CD4-positive, CD25-positive, alpha-beta regulatory T cell (primary cell): ENCODE measurements at regions not wholly inside any gene's neighbourhood (a gene's known extent, or its start where the extent isn't known, plus 50 kb on each side); places are given as distances from the start of the nearest gene placed in this dataset.

Source experiments
- ATAC-seq, 2 donors: fragments of 150-1000 bp; cut with Tn5 transposase; one replicate each; pipeline ENCODE4 v1.10.0; 2021; ENCODE audit warnings: low read depth in 2 of 2, moderate number of reproducible peaks in 2 of 2, moderate library complexity in 1 of 2
- DNase-seq, 3 donors: peaks; one replicate each; pipeline versions ENCODE4 v3.0.0 to v3.0.0-alpha.2; 2012 to 2022; ENCODE audit warnings: mixed read lengths in 1 of 3
- H3K27ac ChIP-seq: one replicate; pipeline ENCODE4 v1.7.0; 2013; ENCODE audit warnings: mild to moderate bottlenecking, low read length; ENCODE audit not compliant: insufficient read depth, poor library complexity, severe bottlenecking
- H3K27me3 ChIP-seq: one replicate; pipeline ENCODE4 v1.7.0; 2013; ENCODE audit warnings: low read length; ENCODE audit not compliant: control insufficient read depth, insufficient read depth
- H3K36me3 ChIP-seq: one replicate; pipeline ENCODE4 v1.7.0; 2013; ENCODE audit warnings: mild to moderate bottlenecking, low read length, moderate library complexity; ENCODE audit not compliant: control insufficient read depth, insufficient read depth
- H3K4me1 ChIP-seq: 2 replicates; pipeline ENCODE4 v1.7.0; 2013; ENCODE audit warnings: mild to moderate bottlenecking, low read length; ENCODE audit not compliant: insufficient read depth, control insufficient read depth, poor library complexity, severe bottlenecking
- H3K4me3 ChIP-seq: one replicate; pipeline ENCODE4 v1.7.0; 2013; ENCODE audit warnings: low read depth, mild to moderate bottlenecking, low read length, moderate library complexity
- H3K9me3 ChIP-seq, 2 experiments: 1 replicate in 1 of 2; 2 replicates in 1 of 2; pipeline ENCODE4 v1.7.0; 2013; ENCODE audit warnings: low read length in 2 of 2, mild to moderate bottlenecking in 1 of 2, moderate library complexity in 1 of 2; ENCODE audit not compliant: control insufficient read depth in 2 of 2
- H3K27ac Mint-ChIP-seq, 3 donors: one replicate each; pipeline ENCODE4 v1.8.0; 2020 to 2022; ENCODE audit warnings: mild to moderate bottlenecking in 3 of 3, mixed read lengths in 3 of 3, moderate library complexity in 2 of 3
- H3K27me3 Mint-ChIP-seq: one replicate; pipeline ENCODE4 v1.8.0; 2022; ENCODE audit warnings: mild to moderate bottlenecking, mixed read lengths
- H3K36me3 Mint-ChIP-seq: one replicate; pipeline ENCODE4 v1.8.0; 2020; ENCODE audit warnings: mixed read lengths
- H3K4me1 Mint-ChIP-seq, 4 donors: one replicate each; pipeline ENCODE4 v1.8.0; 2020 to 2022; ENCODE audit warnings: mixed read lengths in 4 of 4, mild to moderate bottlenecking in 1 of 4
- H3K4me3 Mint-ChIP-seq, 4 donors: one replicate each; pipeline ENCODE4 v1.8.0; 2020 to 2022; ENCODE audit warnings: mild to moderate bottlenecking in 4 of 4, mixed read lengths in 4 of 4, moderate library complexity in 3 of 4
- H3K9me3 Mint-ChIP-seq, 7 donors: one replicate each; pipeline ENCODE4 v1.8.0; 2020 to 2022; ENCODE audit warnings: mixed read lengths in 7 of 7, mild to moderate bottlenecking in 3 of 7, moderate library complexity in 2 of 7

DNA sequence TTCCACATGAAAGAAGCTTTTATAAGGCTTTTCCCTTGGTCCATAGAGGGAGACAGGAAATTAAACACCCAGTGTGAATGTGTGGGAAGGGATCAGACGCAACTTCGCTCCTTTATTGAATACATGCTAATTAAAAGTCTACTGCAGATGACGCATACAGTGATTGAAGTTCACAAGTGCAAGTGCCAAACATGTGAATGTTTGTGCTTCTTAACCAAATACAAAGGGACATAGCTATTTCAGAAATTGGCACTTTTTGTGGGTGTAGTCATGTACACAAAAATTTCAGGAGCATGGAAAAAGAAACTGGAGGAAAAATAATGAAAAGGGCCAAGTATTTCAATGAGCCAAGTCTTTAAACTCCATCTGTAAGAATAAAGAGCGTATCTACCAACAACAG lies 283.7 kb downstream of the SKAP2 start:
- Histone ChIP-seq H3K9me3 (no peaks in the 10 kb centered on the region), H3K36me3 (no peaks in the 10 kb centered on the region), H3K27me3 (peaks cover 4% of the 10 kb centered on the region), H3K4me3 (no peak overlapping the region), H3K27ac (no peak overlapping the region), H3K4me1 (no peaks in the 10 kb centered on the region)
- Mint-ChIP-seq H3K27me3 (peaks cover 10% of the 10 kb centered on the region), H3K4me3 (no peak overlapping the region), H3K27ac (no peak overlapping the region), H3K36me3 (no peaks in the 10 kb centered on the region), H3K4me1 (no peaks in the 10 kb centered on the region), H3K9me3 (peaks cover 0 to 2% (median 0%) of the 10 kb centered on the region in 7 donors)
- ATAC-seq (no peak), DNase-seq (no peak)

DNA sequence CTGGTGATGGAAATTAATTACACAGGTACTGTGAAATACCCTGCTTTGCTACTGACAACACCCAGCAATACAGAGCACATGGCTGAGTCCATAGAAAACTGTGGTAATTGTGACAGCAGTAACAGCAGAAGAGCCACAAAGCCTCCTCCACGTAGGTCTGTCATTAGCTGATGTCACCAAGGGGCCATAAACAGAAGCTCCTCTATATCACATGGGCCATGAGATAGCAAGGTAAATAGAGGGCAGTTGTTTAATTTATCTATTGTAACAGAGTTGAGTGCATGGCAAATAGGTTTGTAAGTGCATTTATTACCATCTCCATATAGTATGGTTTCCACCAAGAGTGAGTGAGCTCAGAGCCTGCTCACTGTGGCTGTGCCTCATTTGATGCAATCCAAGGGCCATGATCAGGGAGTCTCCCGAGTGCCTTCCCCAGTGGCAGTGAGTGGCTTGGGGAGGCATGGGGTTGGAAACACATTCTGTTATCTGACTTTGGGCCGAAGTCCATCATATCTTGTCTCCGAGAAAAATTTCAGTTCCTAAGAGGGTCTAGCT lies 281.2 kb downstream of the SKAP2 start:
- no peak overlapping the region for H3K4me3 Mint-ChIP-seq

DNA sequence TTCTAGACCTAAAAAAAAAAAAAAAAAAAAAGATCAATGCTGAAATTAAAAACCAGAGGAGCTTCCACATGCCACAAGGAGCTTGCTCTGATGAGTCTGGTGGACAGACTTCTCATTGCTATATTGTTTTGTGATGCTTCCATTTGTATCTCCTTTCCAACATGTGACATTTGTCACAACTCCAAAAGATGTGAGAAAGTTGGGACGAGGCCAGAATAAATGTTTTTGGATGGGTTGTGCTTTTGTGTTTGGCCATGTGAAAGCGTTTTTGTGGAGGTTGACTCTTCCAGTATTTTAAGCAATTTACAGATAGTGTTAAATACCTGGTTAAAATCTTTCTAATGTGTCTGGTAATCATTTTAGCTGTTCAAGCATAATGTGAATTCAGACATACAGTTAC lies 280.1 kb downstream of the SKAP2 start:
- H3K9me3 Mint-ChIP-seq: peaks cover 0 to 2% (median 0%) of the 10 kb centered on the region in 7 donors
- Histone ChIP-seq H3K9me3 (no peaks in the 10 kb centered on the region), H3K4me1 (no peaks in the 10 kb centered on the region), H3K4me3 (no peak overlapping the region), H3K27me3 (peaks cover 4% of the 10 kb centered on the region), H3K36me3 (no peaks in the 10 kb centered on the region), H3K27ac (no peak overlapping the region)
- H3K27ac Mint-ChIP-seq: no peak overlapping the region
- no peak for ATAC-seq
- no peak for DNase-seq
- peaks cover 0 to 2% (median 0%) of the 10 kb centered on the region in 4 donors for H3K4me1 Mint-ChIP-seq
- no peak overlapping the region for H3K4me3 Mint-ChIP-seq
- H3K27me3 Mint-ChIP-seq: peaks cover 15% of the 10 kb centered on the region
- H3K36me3 Mint-ChIP-seq: no peaks in the 10 kb centered on the region

More for the DNA sequence above, 281.2 kb downstream of the SKAP2 start:
- Mint-ChIP-seq H3K27me3 (peaks cover 8% of the 10 kb centered on the region), H3K36me3 (no peaks in the 10 kb centered on the region), H3K9me3 (peaks cover 0 to 2% (median 0%) of the 10 kb centered on the region in 7 donors), H3K27ac (no peak overlapping the region), H3K4me1 (peaks cover 0 to 2% (median 0%) of the 10 kb centered on the region in 4 donors)
- no peak for DNase-seq
- Histone ChIP-seq H3K4me1 (no peaks in the 10 kb centered on the region), H3K4me3 (no peak overlapping the region), H3K27ac (no peak overlapping the region), H3K27me3 (peaks cover 4% of the 10 kb centered on the region), H3K36me3 (no peaks in the 10 kb centered on the region), H3K9me3 (no peaks in the 10 kb centered on the region)
- ATAC-seq: no peak

DNA sequence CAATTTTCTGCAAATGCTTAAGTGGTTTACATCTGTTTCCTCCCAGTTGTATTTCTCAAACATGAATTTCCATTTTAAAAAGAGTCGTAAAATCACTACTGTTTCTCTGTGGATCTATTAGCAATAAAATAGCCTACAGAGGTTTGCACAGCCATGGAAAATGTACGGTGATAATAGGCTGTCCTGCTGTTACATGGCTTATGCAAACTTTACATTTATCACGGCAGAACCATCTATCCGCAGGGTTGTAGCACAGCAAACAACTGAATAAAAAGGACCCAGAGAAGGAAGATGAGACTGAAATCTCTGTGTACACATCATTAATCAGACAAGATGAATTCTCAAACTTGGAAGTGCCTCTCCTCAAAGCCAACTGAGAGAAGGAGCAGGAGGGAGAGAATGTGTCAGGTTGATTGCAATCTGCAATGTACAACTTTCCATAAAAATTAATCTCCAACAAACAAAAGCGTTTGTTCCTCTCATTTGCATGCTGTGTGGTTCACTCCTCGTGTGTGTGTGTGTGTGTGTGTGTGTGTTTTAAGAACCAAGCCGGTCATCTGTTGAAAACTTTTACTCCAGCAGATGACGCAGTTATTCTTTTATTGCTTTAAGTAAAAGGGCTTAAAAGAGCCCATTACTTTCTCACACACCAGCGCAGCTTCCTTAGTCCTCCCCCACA lies 279.3 kb downstream of the SKAP2 start:
- Histone ChIP-seq H3K36me3 (no peaks in the 10 kb centered on the region), H3K9me3 (no peaks in the 10 kb centered on the region), H3K4me3 (no peak overlapping the region), H3K4me1 (no peaks in the 10 kb centered on the region), H3K27me3 (peaks cover 9% of the 10 kb centered on the region), H3K27ac (no peak overlapping the region)
- H3K27ac Mint-ChIP-seq: no peak overlapping the region
- H3K4me3 Mint-ChIP-seq: no peak overlapping the region
- DNase-seq (no peak), ATAC-seq (no peak)
- H3K4me1 Mint-ChIP-seq: peaks cover 0 to 2% (median 0%) of the 10 kb centered on the region in 4 donors
- H3K27me3 Mint-ChIP-seq: peaks cover 17% of the 10 kb centered on the region
- no peaks in the 10 kb centered on the region for H3K36me3 Mint-ChIP-seq
- H3K9me3 Mint-ChIP-seq: no peaks in the 10 kb centered on the region

DNA sequence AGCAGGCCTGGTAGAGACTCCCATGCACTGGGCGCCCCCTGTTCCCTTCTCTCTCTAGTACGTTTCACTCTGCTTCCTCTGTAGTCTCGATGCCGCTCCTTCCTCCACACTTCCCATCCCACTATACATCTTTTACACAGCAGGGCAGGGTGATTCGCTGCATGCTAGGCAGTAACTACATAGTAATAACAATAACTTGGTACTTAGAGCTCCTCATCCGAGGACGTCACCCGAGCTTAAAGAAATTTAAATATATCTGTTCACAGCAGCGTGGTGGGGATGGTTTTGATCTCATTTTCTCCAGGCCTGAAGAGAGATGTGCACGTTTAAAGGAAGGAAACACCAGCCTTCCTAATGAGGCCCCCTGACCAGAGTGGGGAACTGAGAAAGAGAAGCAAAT lies 276.9 kb downstream of the SKAP2 start:
- H3K36me3 Mint-ChIP-seq: no peaks in the 10 kb centered on the region
- peaks cover 22% of the 10 kb centered on the region for H3K27me3 Mint-ChIP-seq
- H3K9me3 ChIP-seq: no peaks in the 10 kb centered on the region
- H3K9me3 Mint-ChIP-seq: no peaks in the 10 kb centered on the region
- H3K27ac Mint-ChIP-seq: no peak overlapping the region
- no peaks in the 10 kb centered on the region for H3K36me3 ChIP-seq
- H3K4me3 Mint-ChIP-seq: no peak overlapping the region
- peaks cover 6% of the 10 kb centered on the region for H3K27me3 ChIP-seq
- no peak for ATAC-seq
- H3K4me3 ChIP-seq: no peak overlapping the region
- peaks cover 0 to 2% (median 0%) of the 10 kb centered on the region in 4 donors for H3K4me1 Mint-ChIP-seq
- no peak for DNase-seq
- H3K27ac ChIP-seq: no peak overlapping the region
- H3K4me1 ChIP-seq: no peaks in the 10 kb centered on the region

DNA sequence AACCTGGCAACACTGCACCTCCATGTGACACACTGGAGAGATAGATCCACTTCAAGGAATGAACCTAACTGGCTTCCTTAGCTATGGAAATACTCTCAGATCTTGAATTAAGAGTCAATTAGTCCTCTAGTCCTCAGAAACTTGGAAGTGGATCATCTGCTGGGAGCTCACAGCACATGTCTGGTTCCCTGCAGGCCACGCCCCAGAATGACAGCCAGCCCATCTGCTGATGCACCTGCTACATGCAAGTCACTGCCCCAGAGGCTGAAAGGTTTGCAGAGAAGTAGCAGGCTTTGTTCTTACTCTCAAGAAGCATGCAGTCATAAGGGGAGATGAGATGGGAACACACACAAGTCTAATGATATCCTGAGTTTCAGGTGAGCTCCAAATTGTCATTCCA lies 275.9 kb downstream of the SKAP2 start:
- ATAC-seq: no peak
- H3K4me1 ChIP-seq: no peaks in the 10 kb centered on the region
- peak in 1 of 3 donors; percentile 1 for DNase-seq
- Mint-ChIP-seq H3K4me3 (no peak overlapping the region), H3K9me3 (no peaks in the 10 kb centered on the region), H3K4me1 (peaks cover 0 to 2% (median 0%) of the 10 kb centered on the region in 4 donors), H3K27me3 (peaks cover 22% of the 10 kb centered on the region), H3K36me3 (no peaks in the 10 kb centered on the region), H3K27ac (no peak overlapping the region)
- no peak overlapping the region for H3K4me3 ChIP-seq
- H3K27me3 ChIP-seq: peaks cover 6% of the 10 kb centered on the region
- H3K9me3 ChIP-seq: no peaks in the 10 kb centered on the region
- H3K36me3 ChIP-seq: no peaks in the 10 kb centered on the region
- H3K27ac ChIP-seq: no peak overlapping the region

DNA sequence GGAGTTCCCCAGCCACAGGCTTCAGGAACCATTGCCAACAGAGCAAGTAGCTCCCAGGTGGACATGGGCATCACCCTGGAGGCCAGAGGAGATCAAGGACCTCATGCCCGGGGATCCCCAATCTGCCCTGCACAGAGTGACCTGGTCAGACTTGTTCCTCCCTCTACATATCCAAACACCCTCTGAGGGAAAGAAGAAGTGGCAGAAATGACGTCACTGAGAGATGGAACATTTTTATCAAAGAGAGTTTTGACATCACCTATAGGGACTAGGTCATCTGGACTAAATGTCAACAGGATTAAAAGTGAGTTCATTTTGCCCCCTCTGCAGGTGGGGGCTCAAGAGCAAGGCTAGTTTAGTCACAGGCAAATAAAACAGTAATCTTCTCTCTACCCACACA lies 273.7 kb downstream of the SKAP2 start:
- H3K9me3 ChIP-seq: no peaks in the 10 kb centered on the region
- no peak for ATAC-seq
- Mint-ChIP-seq H3K9me3 (peaks cover 0 to 2% (median 0%) of the 10 kb centered on the region in 7 donors), H3K27ac (no peak overlapping the region), H3K4me1 (peaks cover 0 to 2% (median 0%) of the 10 kb centered on the region in 4 donors), H3K27me3 (peaks cover 25% of the 10 kb centered on the region), H3K4me3 (no peak overlapping the region), H3K36me3 (no peaks in the 10 kb centered on the region)
- H3K27me3 ChIP-seq: peaks cover 6% of the 10 kb centered on the region
- H3K4me1 ChIP-seq: no peaks in the 10 kb centered on the region
- DNase-seq: no peak
- H3K4me3 ChIP-seq: no peak overlapping the region
- H3K36me3 ChIP-seq: no peaks in the 10 kb centered on the region
- no peak overlapping the region for H3K27ac ChIP-seq

DNA sequence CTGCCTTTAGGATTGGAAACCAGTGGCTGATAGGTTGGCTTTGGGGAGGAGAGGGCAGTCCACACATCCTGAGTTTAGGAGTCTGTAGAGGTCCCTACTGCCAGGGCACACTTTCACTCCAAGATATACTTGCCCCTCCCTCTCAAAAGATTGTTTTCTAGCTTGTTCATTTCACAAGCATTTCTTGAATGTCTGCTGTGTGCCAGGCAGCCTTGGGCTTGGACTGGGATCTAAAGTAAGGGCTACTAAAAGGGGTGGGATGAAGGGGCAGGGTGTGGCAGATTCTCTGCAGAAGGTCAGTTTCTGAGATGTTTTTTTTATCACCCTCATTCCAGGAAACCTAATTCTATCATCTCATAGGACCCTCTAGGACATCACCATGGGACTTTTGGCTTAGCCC lies 272.4 kb downstream of the SKAP2 start:
- Mint-ChIP-seq H3K27ac (no peak overlapping the region), H3K27me3 (peaks cover 27% of the 10 kb centered on the region), H3K36me3 (no peaks in the 10 kb centered on the region), H3K9me3 (peaks cover 0 to 4% (median 0%) of the 10 kb centered on the region in 7 donors), H3K4me1 (peaks cover 0 to 2% (median 0%) of the 10 kb centered on the region in 4 donors), H3K4me3 (no peak overlapping the region)
- Histone ChIP-seq H3K4me3 (no peak overlapping the region), H3K4me1 (no peaks in the 10 kb centered on the region), H3K9me3 (no peaks in the 10 kb centered on the region), H3K27ac (no peak overlapping the region), H3K27me3 (peaks cover 6% of the 10 kb centered on the region), H3K36me3 (no peaks in the 10 kb centered on the region)
- DNase-seq: no peak
- ATAC-seq: no peak
